IPS DF 6.9 (cell line): ENCODE measurements at regions not wholly inside any gene's neighbourhood (a gene's known extent, or its start where the extent isn't known, plus 50 kb on each side); places are given as distances from the start of the nearest gene placed in this dataset.
"Not testable (repeated sequence)": the region's sequence is repeated elsewhere in the genome, so short reads cannot be mapped to it uniquely, and the experiment has no call there.

Experiments used
- DNase-seq: peaks from one replicate; pipeline ENCODE4 v3.0.0-alpha.2; 2013; ENCODE audit warnings: low read depth, low spot score
- H3K27ac ChIP-seq: one replicate; pipeline ENCODE4 v1.5.1; 2013; ENCODE audit warnings: low read length, control low read depth
- H3K27me3 ChIP-seq: 2 replicates; pipeline ENCODE4 v1.6.1; 2013; ENCODE audit warnings: mild to moderate bottlenecking, low read length; ENCODE audit not compliant: control insufficient read depth, insufficient read depth
- H3K36me3 ChIP-seq: 2 replicates; pipeline ENCODE4 v1.6.1; 2013; ENCODE audit warnings: low read length; ENCODE audit not compliant: control insufficient read depth, insufficient read depth
- H3K4me1 ChIP-seq: 2 replicates; pipeline ENCODE4 v1.6.1; 2013; ENCODE audit warnings: low read length; ENCODE audit not compliant: control insufficient read depth, insufficient read depth
- H3K4me3 ChIP-seq: 2 replicates; pipeline ENCODE4 v1.5.1; 2013; ENCODE audit warnings: mild to moderate bottlenecking, low read length
- H3K9me3 ChIP-seq: 2 replicates; pipeline ENCODE4 v1.6.1; 2013; ENCODE audit warnings: low read length, inconsistent platforms; ENCODE audit not compliant: control insufficient read depth, insufficient read depth
- WGBS: extraction: QIAGEN DNeasy Blood & Tissue Kit; methylation state at CpG from one replicate; pipeline ENCODE4 v1.1.7; 2013; ENCODE audit warnings: mixed read lengths, missing lambda C conversion rate; ENCODE audit not compliant: insufficient read length, insufficient coverage; 5-methylcytosine and 5-hydroxymethylcytosine counted together

GRCh38 chr14:103230658-103231334 is 103.2 kb upstream of the EIF5 start:
- Histone ChIP-seq H3K4me3 (no peak overlapping the region), H3K4me1 (no peaks in the 10 kb centered on the region; the same call in 1 of the 2 replicates), H3K36me3 (no peaks in the 10 kb centered on the region), H3K27ac (no peak overlapping the region), H3K9me3 (no peaks in the 10 kb centered on the region), H3K27me3 (no peaks in the 10 kb centered on the region)
- no CpG with 5 or more reads among the region's 16 CpGs for WGBS
- DNase-seq = no peak

GRCh38 chr14:103231376-103232019 is 102.5 kb upstream of the EIF5 start:
- H3K27ac ChIP-seq = no peak overlapping the region
- no peaks in the 10 kb centered on the region for H3K36me3 ChIP-seq
- H3K9me3 ChIP-seq = no peaks in the 10 kb centered on the region
- no peak for DNase-seq
- WGBS = no CpG with 5 or more reads among the region's 22 CpGs
- H3K4me3 ChIP-seq = no peak overlapping the region
- H3K4me1 ChIP-seq = no peaks in the 10 kb centered on the region; the same call in 1 of the 2 replicates
- no peaks in the 10 kb centered on the region for H3K27me3 ChIP-seq

- Histone ChIP-seq H3K4me1 (no peaks in the 10 kb centered on the region; the same call in 1 of the 2 replicates), H3K4me3 (no peak overlapping the region), H3K27me3 (no peaks in the 10 kb centered on the region), H3K9me3 (no peaks in the 10 kb centered on the region), H3K36me3 (no peaks in the 10 kb centered on the region), H3K27ac (no peak overlapping the region)
- no CpG with 5 or more reads among the region's 13 CpGs for WGBS
- DNase-seq = no peak
These were observed 101.8 kb upstream of the EIF5 start for GRCh38 chr14:103232031-103232808.

GRCh38 chr14:103232831-103233319 is 101.2 kb upstream of the EIF5 start:
- H3K9me3 ChIP-seq = no peaks in the 10 kb centered on the region
- no peak for DNase-seq
- no peaks in the 10 kb centered on the region for H3K27me3 ChIP-seq
- H3K36me3 ChIP-seq = no peaks in the 10 kb centered on the region
- WGBS = no CpG with 5 or more reads among the region's 16 CpGs
- no peak overlapping the region for H3K27ac ChIP-seq
- no peak overlapping the region for H3K4me3 ChIP-seq
- H3K4me1 ChIP-seq = no peaks in the 10 kb centered on the region; the same call in 1 of the 2 replicates

- Histone ChIP-seq H3K27ac (no peak overlapping the region), H3K27me3 (no peaks in the 10 kb centered on the region), H3K36me3 (no peaks in the 10 kb centered on the region), H3K4me3 (no peak overlapping the region), H3K4me1 (no peaks in the 10 kb centered on the region; the same call in 1 of the 2 replicates), H3K9me3 (no peaks in the 10 kb centered on the region)
- DNase-seq = no peak
- no CpG with 5 or more reads among the region's 3 CpGs for WGBS
These were observed 100.7 kb upstream of the EIF5 start for GRCh38 chr14:103233328-103233727.

- not testable (repeated sequence) for H3K4me1 ChIP-seq, DNase-seq, H3K4me3 ChIP-seq, H3K9me3 ChIP-seq, H3K27ac ChIP-seq, H3K36me3 ChIP-seq, H3K27me3 ChIP-seq
- no CpG with 5 or more reads among the region's 9 CpGs for WGBS
These were observed 99.2 kb upstream of the EIF5 start for GRCh38 chr14:103234826-103235225.

GRCh38 chr14:103235506-103235905 is 98.5 kb upstream of the EIF5 start:
- H3K27me3 ChIP-seq, H3K9me3 ChIP-seq, H3K27ac ChIP-seq, DNase-seq, H3K4me3 ChIP-seq, H3K36me3 ChIP-seq, H3K4me1 ChIP-seq: not testable (repeated sequence)
- WGBS = no CpG with 5 or more reads among the region's 5 CpGs

GRCh38 chr14:103239751-103240150 is 94.3 kb upstream of the EIF5 start:
- no peak for DNase-seq
- Histone ChIP-seq H3K27ac (no peak overlapping the region), H3K9me3 (no peaks in the 10 kb centered on the region; the same call in 1 of the 2 replicates), H3K4me1 (no peaks in the 10 kb centered on the region), H3K4me3 (no peak overlapping the region), H3K27me3 (no peaks in the 10 kb centered on the region), H3K36me3 (no peaks in the 10 kb centered on the region)
- no CpG with 5 or more reads among the region's 6 CpGs for WGBS

GRCh38 chr14:103241531-103241930 is 92.5 kb upstream of the EIF5 start:
- H3K27ac ChIP-seq = no peak overlapping the region
- no peak for DNase-seq
- no peaks in the 10 kb centered on the region for H3K27me3 ChIP-seq
- no peaks in the 10 kb centered on the region for H3K36me3 ChIP-seq
- no CpG with 5 or more reads among the region's 8 CpGs for WGBS
- no peaks in the 10 kb centered on the region; the same call in 1 of the 2 replicates for H3K9me3 ChIP-seq
- H3K4me1 ChIP-seq = no peaks in the 10 kb centered on the region
- no peak overlapping the region for H3K4me3 ChIP-seq
